ENCODE measurements at regions not wholly inside any gene's neighbourhood (a gene's known extent, or its start where the extent isn't known, plus 50 kb on each side); places are given as distances from the start of the nearest gene placed in this dataset.

GRCh38 chr11:113596658-113597057, 109.5 kb downstream of the TMPRSS5 start:
- no peaks in the 10 kb centered on the region for H3K36me3 ChIP-seq (ENCODE audit: insufficient read depth)
- H3K79me2 ChIP-seq (ENCODE audit: insufficient read depth, low read depth): no peaks in the 10 kb centered on the region
- H3K4me3 ChIP-seq (IDR thresholded peaks at IDR 0.05; ENCODE audit: insufficient read depth, low read depth, low read length): no peak overlapping the region
- H4K20me1 ChIP-seq (ENCODE audit: insufficient read depth): no peaks in the 10 kb centered on the region
- H3K9ac ChIP-seq: no peak overlapping the region
- no peak overlapping the region for H3K4me2 ChIP-seq
- TF ChIP-seq CTCF (conservative IDR thresholded peaks at IDR 0.05; ENCODE audit: low read depth, low read length): no peak
- H3K4me1 ChIP-seq (ENCODE audit: low read depth, poor library complexity, severe bottlenecking): no peaks in the 10 kb centered on the region
- H3K27me3 ChIP-seq (ENCODE audit: insufficient read depth, low read depth): no peaks in the 10 kb centered on the region
- H2AFZ ChIP-seq (ENCODE audit: low read depth): no peak overlapping the region
- H3K27ac ChIP-seq: no peak overlapping the region

DNA sequence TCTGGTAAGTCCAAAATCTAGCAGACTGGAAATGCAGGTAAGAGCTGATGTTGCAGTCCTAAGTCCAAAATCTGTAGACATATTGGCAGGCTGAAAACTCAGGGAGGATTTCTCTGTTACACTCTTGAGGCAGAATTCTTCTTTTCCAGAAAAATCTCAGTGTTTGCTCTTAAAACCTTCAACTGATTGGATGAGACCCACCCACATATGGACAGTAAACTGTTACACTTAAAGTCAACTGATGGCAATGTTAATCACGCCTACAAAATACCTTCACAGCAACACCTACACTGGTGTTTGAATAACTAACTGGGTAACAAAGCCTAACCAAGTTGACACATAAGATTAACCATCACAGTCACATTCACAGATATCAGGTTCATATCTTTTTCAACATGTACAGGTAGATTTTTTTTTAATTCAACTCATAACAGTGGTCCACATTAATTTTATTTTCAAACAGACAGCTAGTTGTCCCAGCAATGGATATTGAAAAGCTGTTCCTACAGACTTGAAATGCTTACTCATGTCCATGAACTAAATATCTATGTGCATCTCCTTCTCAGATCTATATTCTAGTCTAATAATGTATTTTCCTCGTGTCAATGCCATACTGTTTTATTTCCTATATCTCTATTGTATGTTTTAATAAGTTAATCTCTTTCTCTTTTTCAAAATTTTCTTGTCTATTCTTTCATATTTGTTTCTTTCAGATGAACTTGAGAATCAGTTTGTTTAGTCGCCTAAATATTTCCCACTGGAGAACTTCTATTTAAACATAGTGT, 110.1 kb downstream of the TMPRSS5 start:
- Histone ChIP-seq H3K27ac (no peak overlapping the region), H3K4me1 (ENCODE audit: low read depth, poor library complexity, severe bottlenecking) (no peaks in the 10 kb centered on the region), H3K4me2 (no peak overlapping the region), H3K4me3 (IDR thresholded peaks at IDR 0.05; ENCODE audit: insufficient read depth, low read depth, low read length) (no peak overlapping the region), H3K36me3 (ENCODE audit: insufficient read depth) (no peaks in the 10 kb centered on the region), H3K9ac (no peak overlapping the region), H3K79me2 (ENCODE audit: insufficient read depth, low read depth) (no peaks in the 10 kb centered on the region), H4K20me1 (ENCODE audit: insufficient read depth) (no peaks in the 10 kb centered on the region), H3K27me3 (ENCODE audit: insufficient read depth, low read depth) (no peaks in the 10 kb centered on the region), H2AFZ (ENCODE audit: low read depth) (no peak overlapping the region)
- no peak for TF ChIP-seq CTCF (conservative IDR thresholded peaks at IDR 0.05; ENCODE audit: low read depth, low read length)

DNA sequence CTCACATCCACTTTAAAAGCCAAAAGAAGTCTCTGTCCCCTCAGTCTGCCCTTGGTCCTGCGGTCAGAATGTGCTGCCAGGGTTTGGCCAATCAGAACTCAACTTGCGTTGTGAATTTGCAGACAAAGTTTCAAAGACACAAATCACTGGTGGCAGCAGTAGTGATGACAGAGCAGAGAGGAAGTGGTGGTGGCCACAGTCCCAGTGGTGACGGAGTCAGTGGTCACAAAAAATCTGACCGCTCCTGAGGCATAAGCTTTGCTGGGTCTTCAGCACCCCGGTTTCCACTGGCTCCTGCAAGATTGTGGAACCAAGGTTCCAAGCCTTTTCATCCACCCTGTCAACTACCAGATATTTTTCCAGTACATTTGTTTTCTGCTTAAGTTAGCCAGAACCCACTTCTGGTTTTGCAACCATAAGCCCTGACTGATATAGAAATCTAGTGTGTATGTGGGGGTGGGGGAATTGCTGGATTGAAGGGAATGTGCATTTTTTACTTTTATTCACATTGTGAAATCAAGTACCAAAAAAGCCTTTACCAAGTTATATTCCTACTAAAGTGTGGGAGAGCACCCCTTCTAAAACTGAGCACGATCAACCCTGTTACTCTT, 112.3 kb downstream of the TMPRSS5 start:
- Histone ChIP-seq H3K4me2 (no peak overlapping the region), H3K9ac (no peak overlapping the region), H4K20me1 (ENCODE audit: insufficient read depth) (no peaks in the 10 kb centered on the region), H3K4me3 (IDR thresholded peaks at IDR 0.05; ENCODE audit: insufficient read depth, low read depth, low read length) (no peak overlapping the region), H3K79me2 (ENCODE audit: insufficient read depth, low read depth) (no peaks in the 10 kb centered on the region), H3K27me3 (ENCODE audit: insufficient read depth, low read depth) (no peaks in the 10 kb centered on the region), H3K36me3 (ENCODE audit: insufficient read depth) (no peaks in the 10 kb centered on the region), H3K4me1 (ENCODE audit: low read depth, poor library complexity, severe bottlenecking) (no peaks in the 10 kb centered on the region), H3K27ac (no peak overlapping the region), H2AFZ (ENCODE audit: low read depth) (no peak overlapping the region)
- TF ChIP-seq CTCF (conservative IDR thresholded peaks at IDR 0.05; ENCODE audit: low read depth, low read length): no peak

GRCh38 chr11:113591117-113591516, 115.0 kb downstream of the TMPRSS5 start:
- Histone ChIP-seq H3K4me3 (IDR thresholded peaks at IDR 0.05; ENCODE audit: insufficient read depth, low read depth, low read length) (no peak overlapping the region), H3K9ac (no peak overlapping the region), H3K79me2 (ENCODE audit: insufficient read depth, low read depth) (no peaks in the 10 kb centered on the region), H3K27ac (no peak overlapping the region), H4K20me1 (ENCODE audit: insufficient read depth) (no peaks in the 10 kb centered on the region), H3K36me3 (ENCODE audit: insufficient read depth) (no peaks in the 10 kb centered on the region), H3K4me1 (ENCODE audit: low read depth, poor library complexity, severe bottlenecking) (no peaks in the 10 kb centered on the region), H3K4me2 (no peak overlapping the region), H3K27me3 (ENCODE audit: insufficient read depth, low read depth) (no peaks in the 10 kb centered on the region), H2AFZ (ENCODE audit: low read depth) (no peak overlapping the region)
- no peak for TF ChIP-seq CTCF (conservative IDR thresholded peaks at IDR 0.05; ENCODE audit: low read depth, low read length)
